ENCODE measurements at regions not wholly inside any gene's neighbourhood (a gene's known extent, or its start where the extent isn't known, plus 50 kb on each side); places are given as distances from the start of the nearest gene placed in this dataset.

DNA sequence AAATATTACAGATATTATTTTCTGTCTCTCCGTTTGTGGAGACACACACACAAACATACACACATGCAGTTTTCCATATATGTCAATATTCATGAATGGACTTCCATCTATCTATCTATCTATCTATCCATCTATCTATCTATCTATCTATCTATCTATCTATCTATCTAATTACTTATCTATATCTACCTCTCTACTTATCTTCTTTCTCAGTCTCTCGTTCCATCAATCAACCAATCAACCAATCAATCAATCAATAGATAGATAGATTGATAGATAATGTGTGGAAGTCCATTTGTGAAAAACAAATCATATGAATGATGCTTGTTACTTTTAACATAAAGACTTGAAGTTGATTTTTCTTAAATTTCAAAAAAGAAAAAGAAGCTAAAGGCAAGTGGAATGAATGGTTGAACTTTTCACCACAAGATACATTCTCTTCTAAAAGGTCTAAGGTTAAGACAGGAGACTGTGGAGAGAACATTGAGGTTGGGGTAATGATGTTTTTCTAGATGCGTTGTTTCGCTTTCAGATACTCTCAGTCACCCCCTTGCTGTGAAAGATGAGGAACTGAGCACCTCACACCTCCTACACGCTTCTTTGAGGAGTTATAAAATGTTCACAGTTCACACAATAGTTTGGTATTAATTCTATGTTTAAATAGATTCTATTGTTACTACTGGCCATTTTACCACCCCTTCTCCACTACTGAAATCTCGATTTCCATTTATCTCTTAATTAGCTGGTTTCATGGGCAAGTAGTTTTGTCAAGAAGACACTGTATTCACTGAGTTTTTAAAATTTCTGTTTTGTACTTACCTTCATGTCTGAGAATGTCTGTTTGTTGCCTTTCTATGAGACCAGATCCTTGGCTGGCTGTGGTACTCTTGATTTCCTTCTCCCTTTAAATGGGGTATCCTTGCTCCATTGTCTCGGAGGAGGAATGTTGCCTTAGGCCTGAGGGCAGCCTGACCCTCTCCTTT lies 114.1 kb downstream of the EMX2 start:
- TF ChIP-seq EZH2 (IDR thresholded peaks at IDR 0.05; ENCODE audit: low read length, missing control alignments), result no peak
- TF ChIP-seq, protein P1, sequence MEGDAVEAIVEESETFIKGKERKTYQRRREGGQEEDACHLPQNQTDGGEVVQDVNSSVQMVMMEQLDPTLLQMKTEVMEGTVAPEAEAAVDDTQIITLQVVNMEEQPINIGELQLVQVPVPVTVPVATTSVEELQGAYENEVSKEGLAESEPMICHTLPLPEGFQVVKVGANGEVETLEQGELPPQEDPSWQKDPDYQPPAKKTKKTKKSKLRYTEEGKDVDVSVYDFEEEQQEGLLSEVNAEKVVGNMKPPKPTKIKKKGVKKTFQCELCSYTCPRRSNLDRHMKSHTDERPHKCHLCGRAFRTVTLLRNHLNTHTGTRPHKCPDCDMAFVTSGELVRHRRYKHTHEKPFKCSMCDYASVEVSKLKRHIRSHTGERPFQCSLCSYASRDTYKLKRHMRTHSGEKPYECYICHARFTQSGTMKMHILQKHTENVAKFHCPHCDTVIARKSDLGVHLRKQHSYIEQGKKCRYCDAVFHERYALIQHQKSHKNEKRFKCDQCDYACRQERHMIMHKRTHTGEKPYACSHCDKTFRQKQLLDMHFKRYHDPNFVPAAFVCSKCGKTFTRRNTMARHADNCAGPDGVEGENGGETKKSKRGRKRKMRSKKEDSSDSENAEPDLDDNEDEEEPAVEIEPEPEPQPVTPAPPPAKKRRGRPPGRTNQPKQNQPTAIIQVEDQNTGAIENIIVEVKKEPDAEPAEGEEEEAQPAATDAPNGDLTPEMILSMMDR (conservative IDR thresholded peaks at IDR 0.05 in 1 of 2, IDR thresholded peaks at IDR 0.05 in 1 of 2; ENCODE audit: low read depth in 1 of 2, low read length in 2 of 2), result no peak
- Histone ChIP-seq H2AFZ (ENCODE audit: low read length) (no peak overlapping the region), H3K9ac (ENCODE audit: insufficient read depth, low read length) (no peak overlapping the region), H3K79me2 (ENCODE audit: control insufficient read depth, insufficient read depth, low read length) (no peaks in the 10 kb centered on the region), H3K27me3 (ENCODE audit: control insufficient read depth, insufficient read depth, low read length) (no peaks in the 10 kb centered on the region), H3K36me3 (ENCODE audit: control insufficient read depth, insufficient read depth, low read length) (no peaks in the 10 kb centered on the region), H3K9me3 (ENCODE audit: control insufficient read depth, insufficient read depth, low read depth, low read length) (no peaks in the 10 kb centered on the region), H4K20me1 (ENCODE audit: control insufficient read depth, extremely low read depth, insufficient read depth, low read length) (no peaks in the 10 kb centered on the region), H3K4me3 (replicated peaks in 1 of 4; ENCODE audit: control extremely low read depth in 1 of 4, insufficient read depth in 1 of 4, low read depth in 3 of 4, low read length in 4 of 4) (no peak overlapping the region), H3K27ac (ENCODE audit: insufficient read depth, low read length) (no peak overlapping the region), H3K4me2 (ENCODE audit: extremely low read depth, insufficient read depth, low read length) (no peak overlapping the region), H3K4me1 (ENCODE audit: control insufficient read depth, extremely low read depth, insufficient read depth, low read length) (no peaks in the 10 kb centered on the region)
- no peak for DNase-seq (ENCODE audit: low read depth in 2 of 2)

DNA sequence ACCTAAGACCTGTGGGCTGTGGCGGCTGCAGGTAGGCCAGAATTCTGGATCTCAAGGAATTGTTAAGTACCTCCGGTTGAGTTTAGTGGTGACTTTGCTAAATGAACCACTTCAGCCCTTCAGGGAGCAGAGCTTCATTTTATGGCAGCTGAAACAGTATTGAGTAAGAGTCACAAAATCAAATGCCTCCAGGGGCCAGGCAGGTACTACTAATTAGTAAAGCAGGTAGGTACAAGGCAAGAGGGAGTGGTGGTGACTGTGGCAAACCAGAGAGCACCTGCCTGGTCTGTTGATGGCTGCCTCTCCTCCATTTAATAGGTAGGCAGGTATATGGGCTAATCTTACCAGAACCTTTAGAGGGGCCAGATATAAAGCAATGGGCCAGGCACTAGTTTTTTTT lies 118.8 kb downstream of the EMX2 start:
- Histone ChIP-seq H3K9me3 (ENCODE audit: control insufficient read depth, insufficient read depth, low read depth, low read length) (no peaks in the 10 kb centered on the region), H4K20me1 (ENCODE audit: control insufficient read depth, extremely low read depth, insufficient read depth, low read length) (no peaks in the 10 kb centered on the region), H3K4me3 (replicated peaks in 1 of 4; ENCODE audit: control extremely low read depth in 1 of 4, insufficient read depth in 1 of 4, low read depth in 3 of 4, low read length in 4 of 4) (no peak overlapping the region), H3K36me3 (ENCODE audit: control insufficient read depth, insufficient read depth, low read length) (no peaks in the 10 kb centered on the region), H3K4me1 (ENCODE audit: control insufficient read depth, extremely low read depth, insufficient read depth, low read length) (no peaks in the 10 kb centered on the region), H2AFZ (ENCODE audit: low read length) (no peak overlapping the region), H3K9ac (ENCODE audit: insufficient read depth, low read length) (no peak overlapping the region), H3K79me2 (ENCODE audit: control insufficient read depth, insufficient read depth, low read length) (no peaks in the 10 kb centered on the region), H3K27ac (ENCODE audit: insufficient read depth, low read length) (no peak overlapping the region), H3K27me3 (ENCODE audit: control insufficient read depth, insufficient read depth, low read length) (no peaks in the 10 kb centered on the region), H3K4me2 (ENCODE audit: extremely low read depth, insufficient read depth, low read length) (no peak overlapping the region)
- TF ChIP-seq, protein P1 (conservative IDR thresholded peaks at IDR 0.05 in 1 of 2, IDR thresholded peaks at IDR 0.05 in 1 of 2; ENCODE audit: low read depth in 1 of 2, low read length in 2 of 2), result no peak
- no peak for TF ChIP-seq EZH2 (IDR thresholded peaks at IDR 0.05; ENCODE audit: low read length, missing control alignments)
- DNase-seq (ENCODE audit: low read depth in 2 of 2), result no peak

DNA sequence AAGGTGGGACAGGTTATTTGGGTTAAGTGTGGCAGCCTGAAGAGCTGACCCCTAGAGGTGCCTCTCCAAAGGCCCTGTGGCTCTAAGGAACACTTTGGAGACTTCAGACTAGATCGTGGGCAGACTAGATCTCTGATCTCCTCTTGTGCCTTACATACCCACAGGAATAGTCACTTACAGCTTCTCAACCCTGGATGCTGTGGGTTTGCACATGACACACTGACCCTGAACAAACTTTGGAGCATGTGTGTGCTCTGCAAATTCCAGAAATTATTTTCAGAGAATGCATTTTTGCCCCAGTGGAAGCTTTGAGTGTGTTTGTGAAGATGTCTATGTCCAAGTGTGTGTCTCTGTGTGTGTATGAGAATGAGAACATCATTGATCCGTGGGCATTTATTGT lies 119.6 kb downstream of the EMX2 start:
- no peaks in the 10 kb centered on the region for H3K4me1 ChIP-seq (ENCODE audit: control insufficient read depth, extremely low read depth, insufficient read depth, low read length)
- no peak overlapping the region for H2AFZ ChIP-seq (ENCODE audit: low read length)
- no peaks in the 10 kb centered on the region for H3K36me3 ChIP-seq (ENCODE audit: control insufficient read depth, insufficient read depth, low read length)
- DNase-seq (ENCODE audit: low read depth in 2 of 2), result no peak
- no peak overlapping the region for H3K4me3 ChIP-seq (replicated peaks in 1 of 4; ENCODE audit: control extremely low read depth in 1 of 4, insufficient read depth in 1 of 4, low read depth in 3 of 4, low read length in 4 of 4)
- no peak overlapping the region for H3K9ac ChIP-seq (ENCODE audit: insufficient read depth, low read length)
- H3K27ac ChIP-seq (ENCODE audit: insufficient read depth, low read length), result no peak overlapping the region
- TF ChIP-seq, protein P1 (conservative IDR thresholded peaks at IDR 0.05 in 1 of 2, IDR thresholded peaks at IDR 0.05 in 1 of 2; ENCODE audit: low read depth in 1 of 2, low read length in 2 of 2), result no peak
- TF ChIP-seq EZH2 (IDR thresholded peaks at IDR 0.05; ENCODE audit: low read length, missing control alignments), result no peak
- H3K79me2 ChIP-seq (ENCODE audit: control insufficient read depth, insufficient read depth, low read length), result no peaks in the 10 kb centered on the region
- no peak overlapping the region for H3K4me2 ChIP-seq (ENCODE audit: extremely low read depth, insufficient read depth, low read length)
- no peaks in the 10 kb centered on the region for H3K27me3 ChIP-seq (ENCODE audit: control insufficient read depth, insufficient read depth, low read length)
- no peaks in the 10 kb centered on the region for H4K20me1 ChIP-seq (ENCODE audit: control insufficient read depth, extremely low read depth, insufficient read depth, low read length)
- no peaks in the 10 kb centered on the region for H3K9me3 ChIP-seq (ENCODE audit: control insufficient read depth, insufficient read depth, low read depth, low read length)
